SU-DHL-6 (cell line): ENCODE measurements at regions not wholly inside any gene's neighbourhood (a gene's known extent, or its start where the extent isn't known, plus 50 kb on each side); places are given as distances from the start of the nearest gene placed in this dataset.

Experiments used
- H2AFZ ChIP-seq: fragments of 200-600 bp; sonication (generic); 2 replicates; pipeline ENCODE4 v1.6.1; 2014; ENCODE audit warnings: low read depth, mild to moderate bottlenecking, moderate library complexity, mixed read lengths, antibody characterized with exemption, low read length; ENCODE audit not compliant: severe bottlenecking
- H3F3A ChIP-seq: fragments of 200-600 bp; shearing (Covaris generic); 2 replicates; pipeline ENCODE4 v1.6.0; 2016; ENCODE audit warnings: antibody characterized with exemption, mild to moderate bottlenecking; ENCODE audit not compliant: insufficient read depth
- H3K27ac ChIP-seq: fragments of 200-600 bp; sonication (generic); 2 replicates; pipeline ENCODE4 v1.5.1; 2016; ENCODE audit warnings: low read depth, mild to moderate bottlenecking, low read length, moderate library complexity, mixed read lengths
- H3K27me3 ChIP-seq: fragments of 200-600 bp; sonication (generic), shearing (Covaris generic); 2 replicates; pipeline ENCODE4 v1.6.0; 2014; ENCODE audit warnings: mild to moderate bottlenecking, low read length
- H3K36me3 ChIP-seq: fragments of 200-600 bp; sonication (generic); 2 replicates; pipeline ENCODE4 v1.6.1; 2014; ENCODE audit warnings: mild to moderate bottlenecking, low read length, mixed read lengths
- H3K4me2 ChIP-seq: fragments of 300-600, 200-600 bp; shearing (Covaris generic), sonication (generic); 2 replicates; pipeline ENCODE4 v1.6.0; 2014; ENCODE audit warnings: low read length, low read depth, mild to moderate bottlenecking; ENCODE audit not compliant: poor library complexity, severe bottlenecking
- H3K4me3 ChIP-seq: fragments of 200-600 bp; sonication (generic); 2 replicates; pipeline ENCODE4 v1.5.1; 2014; ENCODE audit warnings: antibody characterized with exemption, low read length, mild to moderate bottlenecking, mixed read lengths; ENCODE audit not compliant: insufficient read depth, poor library complexity, severe bottlenecking
- H3K79me2 ChIP-seq: fragments of 200-600 bp; sonication (generic); 2 replicates; pipeline ENCODE4 v1.6.1; 2014; ENCODE audit warnings: mild to moderate bottlenecking, low read length, moderate library complexity; ENCODE audit not compliant: insufficient read depth
- H3K9ac ChIP-seq: fragments of 200-600 bp; sonication (generic); 2 replicates; pipeline ENCODE4 v1.7.0; 2014; ENCODE audit warnings: mild to moderate bottlenecking, low read length
- H3K9me2 ChIP-seq: fragments of 200-600 bp; sonication (generic); replicated peaks from 2 replicates; pipeline ENCODE4 v1.6.1; 2014; ENCODE audit warnings: low read length; ENCODE audit not compliant: insufficient read depth
- H3K9me3 ChIP-seq: fragments of 200-600 bp; sonication (generic); 2 replicates; pipeline ENCODE4 v1.6.1; 2014; ENCODE audit warnings: low read length, mixed read lengths; ENCODE audit not compliant: insufficient read depth
- H4K20me1 ChIP-seq: fragments of 200-600 bp; sonication (generic); 2 replicates; pipeline ENCODE4 v1.6.1; 2014; ENCODE audit warnings: low read depth, mild to moderate bottlenecking, antibody characterized with exemption, low read length, moderate library complexity, mixed read lengths
- CTCF ChIP-seq: fragments of 200-600 bp; sonication (generic); IDR thresholded peaks from one replicate; pipeline ENCODE4 v1.5.1; 2017; ENCODE audit warnings: antibody characterized with exemption, mild to moderate bottlenecking, low read length, moderate library complexity; ENCODE audit not compliant: insufficient read depth, poor library complexity, severe bottlenecking
- EZH2phosphoT487 ChIP-seq: fragments of 200-600 bp; sonication (generic), shearing (Covaris generic); conservative IDR thresholded peaks from 2 replicates; pipeline ENCODE4 v1.6.1; 2018; ENCODE audit warnings: mild to moderate bottlenecking, antibody characterized with exemption, low read length, moderate library complexity, mixed read lengths

GRCh38 chr4:27154706-27155105 lies 294.1 kb downstream of the STIM2 start:
- Histone ChIP-seq H3K9ac (no peak overlapping the region), H3K27me3 (no peaks in the 10 kb centered on the region), H3K27ac (no peak overlapping the region), H3K9me2 (no peaks in the 10 kb centered on the region), H3K36me3 (no peaks in the 10 kb centered on the region), H2AFZ (no peak overlapping the region), H3K4me2 (no peak overlapping the region), H3K9me3 (no peaks in the 10 kb centered on the region), H3K79me2 (no peaks in the 10 kb centered on the region), H3F3A (no peaks in the 10 kb centered on the region), H4K20me1 (no peaks in the 10 kb centered on the region), H3K4me3 (no peak overlapping the region)
- TF ChIP-seq EZH2phosphoT487, result no peak
- TF ChIP-seq CTCF, result no peak

GRCh38 chr4:27161191-27161590 lies 300.6 kb downstream of the STIM2 start:
- H4K20me1 ChIP-seq, result no peaks in the 10 kb centered on the region
- H3K9ac ChIP-seq, result no peak overlapping the region
- no peak overlapping the region for H2AFZ ChIP-seq
- no peaks in the 10 kb centered on the region for H3K9me2 ChIP-seq
- no peak overlapping the region for H3K4me3 ChIP-seq
- no peaks in the 10 kb centered on the region for H3K79me2 ChIP-seq
- no peaks in the 10 kb centered on the region for H3K9me3 ChIP-seq
- H3K36me3 ChIP-seq, result no peaks in the 10 kb centered on the region
- H3F3A ChIP-seq, result no peaks in the 10 kb centered on the region
- H3K27me3 ChIP-seq, result no peaks in the 10 kb centered on the region
- H3K4me2 ChIP-seq, result no peak overlapping the region
- no peak for TF ChIP-seq EZH2phosphoT487
- no peak for TF ChIP-seq CTCF
- H3K27ac ChIP-seq, result no peak overlapping the region

GRCh38 chr4:27168783-27169182 lies 308.1 kb downstream of the STIM2 start:
- H3K4me3 ChIP-seq, result no peak overlapping the region
- no peak overlapping the region for H3K27ac ChIP-seq
- TF ChIP-seq CTCF (no peak), EZH2phosphoT487 (no peak)
- no peaks in the 10 kb centered on the region for H3K79me2 ChIP-seq
- H3K4me2 ChIP-seq, result no peak overlapping the region
- H3K36me3 ChIP-seq, result no peaks in the 10 kb centered on the region
- H3K9me2 ChIP-seq, result no peaks in the 10 kb centered on the region
- no peaks in the 10 kb centered on the region for H4K20me1 ChIP-seq
- H3F3A ChIP-seq, result no peaks in the 10 kb centered on the region
- no peak overlapping the region for H2AFZ ChIP-seq
- no peak overlapping the region for H3K9ac ChIP-seq
- H3K9me3 ChIP-seq, result no peaks in the 10 kb centered on the region
- H3K27me3 ChIP-seq, result no peaks in the 10 kb centered on the region

GRCh38 chr4:27173280-27173679 lies 312.6 kb downstream of the STIM2 start:
- H3K4me2 ChIP-seq, result no peak overlapping the region
- no peaks in the 10 kb centered on the region for H4K20me1 ChIP-seq
- no peak overlapping the region for H3K4me3 ChIP-seq
- H3K36me3 ChIP-seq, result no peaks in the 10 kb centered on the region
- no peaks in the 10 kb centered on the region for H3F3A ChIP-seq
- no peaks in the 10 kb centered on the region for H3K9me3 ChIP-seq
- H3K9ac ChIP-seq, result no peak overlapping the region
- no peaks in the 10 kb centered on the region for H3K79me2 ChIP-seq
- no peak overlapping the region for H2AFZ ChIP-seq
- H3K27ac ChIP-seq, result no peak overlapping the region
- no peak for TF ChIP-seq EZH2phosphoT487
- no peak for TF ChIP-seq CTCF
- no peaks in the 10 kb centered on the region for H3K27me3 ChIP-seq
- no peaks in the 10 kb centered on the region for H3K9me2 ChIP-seq
